BE2C (cell line): ENCODE measurements at regions not wholly inside any gene's neighbourhood (a gene's known extent, or its start where the extent isn't known, plus 50 kb on each side); places are given as distances from the start of the nearest gene placed in this dataset.

Experiments used
- DNase-seq: peaks from one replicate; pipeline ENCODE4 v3.0.0-alpha.2; 2020
- H3K27me3 ChIP-seq: fragments of 250-450 bp; sonication (Bioruptor Pico); 2 replicates; pipeline ENCODE4 v1.5.1; 2020; ENCODE audit warnings: mild to moderate bottlenecking
- H3K36me3 ChIP-seq: fragments of 250-450 bp; sonication (Bioruptor Pico); 2 replicates; pipeline ENCODE4 v1.5.1; 2020; ENCODE audit warnings: mild to moderate bottlenecking
- H3K4me1 ChIP-seq: fragments of 250-450 bp; sonication (Bioruptor Pico); 2 replicates; pipeline ENCODE4 v1.5.1; 2020
- H3K4me3 ChIP-seq: 2 replicates; pipeline ENCODE4 v1.5.1; 2011; ENCODE audit warnings: low read depth, low read length
- H3K9me3 ChIP-seq: fragments of 250-450 bp; sonication (Bioruptor Pico); 2 replicates; pipeline ENCODE4 v1.5.1; 2020
- TF ChIP-seq, protein P1 (sequence below): IDR thresholded peaks from 2 replicates; pipeline ENCODE4 v1.5.1; 2012; ENCODE audit warnings: mild to moderate bottlenecking, low read depth, low read length

- no peaks in the 10 kb centered on the region for H3K9me3 ChIP-seq
- H3K36me3 ChIP-seq, result no peaks in the 10 kb centered on the region
- no peaks in the 10 kb centered on the region for H3K4me1 ChIP-seq
- no peak overlapping the region for H3K4me3 ChIP-seq
- H3K27me3 ChIP-seq, result no peaks in the 10 kb centered on the region
- no peak for DNase-seq
- TF ChIP-seq, protein P1, sequence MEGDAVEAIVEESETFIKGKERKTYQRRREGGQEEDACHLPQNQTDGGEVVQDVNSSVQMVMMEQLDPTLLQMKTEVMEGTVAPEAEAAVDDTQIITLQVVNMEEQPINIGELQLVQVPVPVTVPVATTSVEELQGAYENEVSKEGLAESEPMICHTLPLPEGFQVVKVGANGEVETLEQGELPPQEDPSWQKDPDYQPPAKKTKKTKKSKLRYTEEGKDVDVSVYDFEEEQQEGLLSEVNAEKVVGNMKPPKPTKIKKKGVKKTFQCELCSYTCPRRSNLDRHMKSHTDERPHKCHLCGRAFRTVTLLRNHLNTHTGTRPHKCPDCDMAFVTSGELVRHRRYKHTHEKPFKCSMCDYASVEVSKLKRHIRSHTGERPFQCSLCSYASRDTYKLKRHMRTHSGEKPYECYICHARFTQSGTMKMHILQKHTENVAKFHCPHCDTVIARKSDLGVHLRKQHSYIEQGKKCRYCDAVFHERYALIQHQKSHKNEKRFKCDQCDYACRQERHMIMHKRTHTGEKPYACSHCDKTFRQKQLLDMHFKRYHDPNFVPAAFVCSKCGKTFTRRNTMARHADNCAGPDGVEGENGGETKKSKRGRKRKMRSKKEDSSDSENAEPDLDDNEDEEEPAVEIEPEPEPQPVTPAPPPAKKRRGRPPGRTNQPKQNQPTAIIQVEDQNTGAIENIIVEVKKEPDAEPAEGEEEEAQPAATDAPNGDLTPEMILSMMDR, result no peak
These were observed 124.0 kb upstream of the APCDD1 start for GRCh38 chr18:10330428-10330827.

DNA sequence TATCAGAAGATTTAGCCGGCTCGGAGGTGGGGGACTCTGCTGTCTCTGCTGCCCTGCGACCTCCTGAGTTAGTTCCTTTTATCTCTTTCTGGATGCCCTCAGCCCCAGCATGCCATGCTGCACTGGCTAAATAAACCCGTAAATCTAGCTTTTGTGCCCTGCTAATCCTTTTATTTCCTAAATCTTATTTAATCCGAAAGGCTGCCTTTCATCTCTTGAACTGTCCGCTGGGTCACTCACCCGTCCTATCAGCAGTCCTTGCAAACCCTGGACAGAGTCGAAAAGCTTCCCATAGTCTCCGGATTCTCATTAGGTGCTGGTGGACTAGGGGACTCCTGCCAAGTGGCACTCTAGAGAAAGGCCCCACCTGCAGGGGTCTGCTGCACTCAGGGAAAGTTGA lies 122.0 kb upstream of the APCDD1 start:
- Histone ChIP-seq H3K4me1 (no peaks in the 10 kb centered on the region), H3K36me3 (no peaks in the 10 kb centered on the region), H3K4me3 (no peak overlapping the region), H3K27me3 (no peaks in the 10 kb centered on the region), H3K9me3 (no peaks in the 10 kb centered on the region)
- TF ChIP-seq, protein P1, result no peak
- DNase-seq, result no peak

GRCh38 chr18:10336749-10337350 lies 117.6 kb upstream of the APCDD1 start:
- Histone ChIP-seq H3K9me3 (no peaks in the 10 kb centered on the region), H3K36me3 (no peaks in the 10 kb centered on the region), H3K27me3 (0 out of 2 replicates have a peak, but pooled peaks cover 6% of the 10 kb centered on the region), H3K4me1 (no peaks in the 10 kb centered on the region), H3K4me3 (no peak overlapping the region)
- TF ChIP-seq, protein P1, result no peak
- no peak for DNase-seq

DNA sequence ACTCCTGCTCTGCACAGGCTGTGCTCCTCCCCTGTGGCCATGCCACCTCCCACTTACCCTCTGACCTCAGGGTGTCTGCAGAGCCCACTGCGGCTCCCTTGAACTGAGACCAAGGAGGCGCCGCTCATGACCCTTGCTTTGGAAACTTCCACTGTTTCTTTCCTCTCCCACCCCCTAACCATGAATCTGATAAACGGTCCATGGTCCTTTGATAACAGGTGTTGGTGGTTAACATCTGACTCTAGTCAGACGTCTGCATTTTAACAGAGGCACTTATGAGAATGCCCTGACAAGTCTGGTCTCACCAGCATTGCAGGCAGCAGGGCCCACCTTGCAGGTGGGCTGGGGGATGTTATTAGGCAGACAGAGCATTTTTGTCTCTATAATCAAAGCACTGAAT lies 113.6 kb upstream of the APCDD1 start:
- H3K36me3 ChIP-seq, result no peaks in the 10 kb centered on the region
- no peaks in the 10 kb centered on the region for H3K9me3 ChIP-seq
- peaks cover 9% of the 10 kb centered on the region; the same call in 1 of the 2 replicates for H3K27me3 ChIP-seq
- TF ChIP-seq, protein P1, result no peak
- H3K4me3 ChIP-seq, result no peak overlapping the region
- no peak for DNase-seq
- no peaks in the 10 kb centered on the region for H3K4me1 ChIP-seq

GRCh38 chr18:10343778-10344177 lies 110.7 kb upstream of the APCDD1 start:
- H3K27me3 ChIP-seq, result peaks cover 9% of the 10 kb centered on the region; the same call in 1 of the 2 replicates
- TF ChIP-seq, protein P1, result no peak
- no peak for DNase-seq
- no peak overlapping the region for H3K4me3 ChIP-seq
- no peaks in the 10 kb centered on the region for H3K36me3 ChIP-seq
- H3K4me1 ChIP-seq, result no peaks in the 10 kb centered on the region
- no peaks in the 10 kb centered on the region for H3K9me3 ChIP-seq

- Histone ChIP-seq H3K36me3 (no peaks in the 10 kb centered on the region), H3K4me1 (no peaks in the 10 kb centered on the region), H3K4me3 (no peak overlapping the region), H3K27me3 (peaks cover 3% of the 10 kb centered on the region; the same call in 1 of the 2 replicates), H3K9me3 (no peaks in the 10 kb centered on the region)
- DNase-seq, result no peak
- TF ChIP-seq, protein P1, result no peak
These were observed 107.6 kb upstream of the APCDD1 start for GRCh38 chr18:10346749-10347415.
